ENCODE measurements at regions not wholly inside any gene's neighbourhood (a gene's known extent, or its start where the extent isn't known, plus 50 kb on each side); places are given as distances from the start of the nearest gene placed in this dataset.

DNA sequence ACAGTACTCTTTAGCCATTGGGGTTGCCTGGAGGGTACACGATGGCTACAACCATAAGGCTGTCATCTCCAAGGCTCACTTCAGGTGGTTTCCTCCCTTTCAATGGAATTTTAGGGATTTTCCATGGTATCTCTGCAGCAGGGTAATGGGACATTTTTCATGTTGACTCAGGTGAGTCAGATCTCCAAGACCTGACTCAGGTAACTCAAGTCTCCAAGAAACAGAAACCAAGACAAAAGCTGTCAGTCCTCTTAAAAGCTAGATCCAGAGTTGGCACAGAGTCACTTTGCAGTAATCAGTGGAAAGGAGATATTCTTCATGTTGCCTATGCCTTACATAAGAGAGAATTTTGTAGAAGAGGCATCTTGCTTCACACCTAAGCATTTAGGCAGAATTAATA lies 375.8 kb upstream of the ARPP21 start:
- TF ChIP-seq CTCF (conservative IDR thresholded peaks at IDR 0.05), result no peak
- no peak for TF ChIP-seq EZH2 (IDR thresholded peaks at IDR 0.05; ENCODE audit: low read depth)
